Stimulated activated CD8-positive, alpha-beta memory T cell treated with anti-CD3 and anti-CD28 coated beads, Interleukin-15, amount 100 ng/mL, for 24 hours (primary cell): ENCODE measurements at regions not wholly inside any gene's neighbourhood (a gene's known extent, or its start where the extent isn't known, plus 50 kb on each side); places are given as distances from the start of the nearest gene placed in this dataset.
"Not testable (repeated sequence)": the region's sequence is repeated elsewhere in the genome, so short reads cannot be mapped to it uniquely, and the experiment has no call there.

Source experiments
- DNase-seq: peaks from one replicate; pipeline ENCODE4 v3.0.0-alpha.2; 2020; ENCODE audit warnings: low read depth

DNA sequence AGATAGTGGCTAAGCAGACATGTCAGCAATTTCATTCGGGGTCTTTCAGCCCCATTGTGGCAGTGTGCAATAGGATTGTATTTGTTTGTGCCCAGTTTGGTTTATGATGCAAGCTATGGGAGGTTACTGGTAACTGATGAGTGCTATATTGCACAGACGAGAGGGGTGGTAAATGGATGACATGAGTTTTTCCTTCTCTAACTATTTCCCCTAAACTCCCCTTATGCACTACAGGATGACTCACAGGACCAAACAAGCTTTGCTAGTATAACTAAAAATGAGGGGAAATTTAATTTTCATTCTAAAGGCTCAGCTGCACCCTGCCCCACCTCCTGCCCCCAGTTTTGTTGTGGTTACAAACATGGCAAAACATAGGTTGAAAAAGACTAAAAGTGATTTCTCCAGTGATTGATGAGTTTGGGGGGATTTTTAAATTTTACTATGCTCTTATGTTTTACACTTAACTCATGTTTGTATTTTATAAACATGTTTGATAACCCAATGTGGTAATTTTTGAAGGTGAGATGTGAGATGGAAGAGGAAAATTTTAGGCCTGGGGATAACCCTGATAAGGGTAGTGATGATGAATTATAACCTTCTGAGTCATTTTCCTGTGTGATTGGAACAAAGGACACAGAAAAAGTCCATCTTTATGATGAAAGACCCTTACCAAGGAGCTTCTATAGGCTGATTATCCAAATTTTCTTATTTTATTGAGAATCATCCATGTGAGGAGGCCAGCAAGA is 60.8 kb upstream of the NAMPT start:
- no peak for DNase-seq

DNA sequence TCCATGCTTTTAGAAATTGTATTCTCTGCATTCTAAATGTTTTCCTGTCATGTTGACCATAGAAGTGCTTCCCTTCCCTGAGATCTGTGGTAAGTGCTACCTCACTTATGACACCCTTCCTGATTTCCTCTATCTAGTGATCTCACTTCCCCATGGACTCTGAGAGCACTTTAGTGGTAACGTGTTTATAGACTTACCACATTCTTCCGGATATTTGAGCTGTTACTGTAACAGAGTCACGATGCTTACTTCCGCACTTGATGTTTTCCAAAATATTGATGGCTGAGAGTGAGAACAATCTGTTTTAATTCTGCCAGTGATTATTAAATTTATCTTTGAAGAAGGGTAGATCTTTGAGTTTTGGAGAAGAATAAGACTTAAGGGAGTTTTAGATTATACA is 60.1 kb upstream of the NAMPT start:
- no peak for DNase-seq

DNA sequence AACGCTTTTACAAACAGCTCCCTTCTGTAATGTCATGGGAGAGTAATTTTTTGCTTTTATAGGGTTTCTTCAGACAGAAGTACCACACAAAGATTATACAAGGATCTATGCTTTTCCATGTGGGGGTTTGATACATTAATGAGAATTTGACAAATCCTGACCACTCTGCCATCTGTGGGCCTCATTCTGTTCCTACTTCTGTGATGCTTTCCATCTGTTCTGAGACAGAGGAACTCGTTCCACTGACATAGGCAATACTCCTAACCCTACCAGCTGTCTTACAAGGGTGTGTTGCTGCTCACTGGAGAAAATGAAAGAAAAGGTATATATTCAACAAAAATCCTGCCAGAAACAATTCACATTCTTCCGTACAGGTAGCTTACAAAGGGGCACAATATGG is 59.4 kb upstream of the NAMPT start:
- DNase-seq: no peak

DNA sequence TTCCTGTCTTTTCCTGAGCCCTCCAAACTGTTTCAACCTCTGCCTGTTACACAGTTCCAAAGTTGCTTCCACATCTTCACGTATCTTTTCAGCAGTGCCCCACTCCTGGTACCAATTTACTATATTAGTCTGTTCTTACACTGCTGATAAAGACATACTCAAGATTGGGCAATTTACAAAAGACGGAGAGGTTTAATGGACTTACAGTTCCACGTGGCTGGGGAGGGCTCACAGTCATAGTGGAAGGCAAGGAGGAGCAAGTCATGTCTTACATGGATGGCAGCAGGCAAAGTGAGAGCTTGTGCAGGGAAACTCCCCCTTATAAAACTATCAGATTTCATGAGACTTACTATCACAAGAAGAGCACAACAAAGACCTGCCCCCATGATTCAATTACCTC is 57.3 kb upstream of the NAMPT start:
- DNase-seq: not testable (repeated sequence)

DNA sequence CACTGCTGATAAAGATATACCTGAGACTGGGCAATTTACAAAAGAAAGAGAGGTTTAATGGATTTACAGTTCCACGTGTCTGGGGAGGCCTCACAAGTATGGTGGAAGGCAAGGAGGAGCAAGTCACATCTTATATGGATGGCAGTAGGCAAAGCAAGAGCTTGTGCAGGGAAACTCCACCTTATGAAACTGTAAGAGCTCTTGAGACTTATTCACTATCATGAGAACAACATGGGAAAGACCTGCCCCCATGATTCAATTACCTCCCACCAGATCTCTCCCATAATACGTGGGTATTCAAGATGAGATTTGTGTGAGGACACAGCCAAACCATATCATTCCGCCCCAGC is 55.4 kb upstream of the NAMPT start:
- not testable (repeated sequence) for DNase-seq

DNA sequence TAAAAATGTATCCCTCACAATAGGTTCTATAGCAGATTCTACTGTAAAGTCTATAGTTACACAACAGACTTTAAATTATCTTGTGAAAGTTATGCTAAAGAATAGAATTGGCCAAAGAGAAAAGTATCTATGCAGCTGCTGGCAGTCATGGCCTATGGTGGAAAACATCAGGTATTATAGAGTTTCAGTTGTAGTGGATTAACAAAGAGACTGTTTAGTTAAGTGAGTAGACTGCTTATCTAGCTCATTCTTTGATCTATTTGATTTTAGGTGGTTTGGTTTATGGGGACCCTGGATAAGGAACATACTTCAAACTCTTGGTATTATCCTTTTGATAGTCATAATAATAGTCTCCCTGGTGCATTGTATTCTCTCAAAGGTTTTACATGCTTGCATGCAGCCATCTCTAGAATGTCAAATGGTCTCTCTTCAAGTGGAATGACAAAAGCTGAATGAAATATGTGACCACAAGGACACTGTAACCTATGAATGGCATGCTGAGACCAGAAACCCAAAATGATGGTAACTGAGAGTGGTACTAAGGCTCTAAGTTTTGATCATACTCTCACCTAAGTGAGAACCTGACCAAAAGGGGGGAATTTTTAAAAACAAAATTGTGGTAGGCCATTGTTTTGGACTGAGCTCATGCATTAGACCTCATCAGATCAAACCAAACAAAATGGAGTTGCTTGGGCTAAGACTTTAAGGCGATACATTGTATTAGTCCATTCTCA is 54.9 kb upstream of the NAMPT start:
- no peak for DNase-seq

DNA sequence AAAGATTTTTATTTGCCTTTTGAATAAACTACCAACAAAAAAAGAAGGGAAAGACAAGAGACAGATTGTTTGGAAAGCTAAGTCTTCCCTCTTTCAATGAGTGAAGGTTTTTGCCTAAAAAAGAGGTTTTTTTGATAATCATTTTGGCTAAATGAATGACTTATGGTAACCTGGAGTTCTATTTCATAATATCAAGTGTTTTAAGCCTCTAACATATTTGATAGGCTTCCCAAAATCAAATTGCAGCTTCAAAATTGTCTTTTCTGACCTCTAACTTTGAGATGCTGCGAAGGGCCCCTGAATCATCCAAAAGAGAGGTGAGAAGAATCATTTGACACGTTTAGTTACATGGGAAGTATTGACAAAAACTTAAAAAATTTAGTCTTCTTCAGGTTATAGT is 53.0 kb upstream of the NAMPT start:
- DNase-seq: no peak

DNA sequence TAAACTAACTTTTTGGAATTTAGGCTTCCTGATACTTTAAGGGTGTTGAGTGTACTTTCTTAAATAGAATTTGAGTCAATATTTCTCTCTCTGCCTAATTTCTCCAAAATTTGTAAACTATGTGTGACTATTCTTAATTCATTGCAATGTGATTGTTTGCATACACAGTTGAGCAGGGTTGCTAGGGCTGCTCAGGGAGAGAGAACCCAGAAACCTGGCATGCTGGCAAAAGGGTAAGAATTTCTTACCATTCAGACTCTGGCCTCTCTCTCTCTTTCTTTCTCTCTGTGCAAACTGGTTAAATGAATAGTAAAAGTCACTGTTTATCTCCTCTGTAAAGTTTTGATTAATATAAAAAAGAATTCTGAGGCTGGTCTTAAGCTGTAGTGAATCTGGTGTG is 51.0 kb upstream of the NAMPT start:
- DNase-seq: no peak
